Mesenchymal stem cell (in vitro differentiated cells and primary cell): ENCODE measurements at regions not wholly inside any gene's neighbourhood (a gene's known extent, or its start where the extent isn't known, plus 50 kb on each side); places are given as distances from the start of the nearest gene placed in this dataset.

Experiments used
- DNase-seq: peaks from one replicate; pipeline ENCODE4 v3.0.0-alpha.2; 2013
- H2AFZ ChIP-seq: one replicate; pipeline ENCODE4 v1.6.1; 2013; ENCODE audit warnings: low read depth, mild to moderate bottlenecking, control low read depth, inconsistent platforms, low read length, moderate library complexity
- H2AK5ac ChIP-seq: 2 replicates; pipeline ENCODE4 v1.6.1; 2013; ENCODE audit warnings: low read length, moderate library complexity, mild to moderate bottlenecking, inconsistent platforms; ENCODE audit not compliant: severe bottlenecking
- H2BK120ac ChIP-seq: one replicate; pipeline ENCODE4 v1.6.1; 2013; ENCODE audit warnings: low read depth, mild to moderate bottlenecking, inconsistent platforms, low read length, moderate library complexity
- H2BK12ac ChIP-seq, 2 experiments: one replicate each; pipeline ENCODE4 v1.6.1; 2013; ENCODE audit warnings: inconsistent platforms in 2 of 2, low read length in 2 of 2, mild to moderate bottlenecking in 2 of 2, moderate library complexity in 2 of 2, control low read depth in 1 of 2
- H2BK15ac ChIP-seq: one replicate; pipeline ENCODE4 v1.6.1; 2013; ENCODE audit warnings: mild to moderate bottlenecking, low read depth, inconsistent platforms; ENCODE audit not compliant: poor library complexity, severe bottlenecking
- H2BK5ac ChIP-seq: 2 replicates; pipeline ENCODE4 v1.6.1; 2013; ENCODE audit warnings: low read depth, mild to moderate bottlenecking, low read length, control low read depth, inconsistent platforms; ENCODE audit not compliant: poor library complexity, severe bottlenecking
- H3K14ac ChIP-seq, 2 experiments: one replicate each; pipeline ENCODE4 v1.6.1; 2013; ENCODE audit warnings: inconsistent platforms in 2 of 2, low read length in 2 of 2, control low read depth in 1 of 2, mild to moderate bottlenecking in 1 of 2, moderate library complexity in 1 of 2
- H3K18ac ChIP-seq, 2 experiments: one replicate each; pipeline ENCODE4 v1.6.1; 2013; ENCODE audit warnings: inconsistent platforms in 2 of 2, low read length in 2 of 2, control low read depth in 1 of 2, low read depth in 1 of 2, mild to moderate bottlenecking in 1 of 2
- H3K23ac ChIP-seq, 2 experiments: one replicate each; pipeline ENCODE4 v1.6.1; 2013; ENCODE audit warnings: inconsistent platforms in 2 of 2, low read length in 2 of 2, mild to moderate bottlenecking in 2 of 2, moderate library complexity in 2 of 2, control low read depth in 1 of 2
- H3K27ac ChIP-seq: 2 replicates; pipeline ENCODE4 v1.5.1; 2013; ENCODE audit warnings: mild to moderate bottlenecking, moderate library complexity, low read length, control low read depth, inconsistent platforms; ENCODE audit not compliant: poor library complexity, severe bottlenecking
- H3K27me3 ChIP-seq, 2 experiments: 2 replicates each; pipeline versions ENCODE4 v1.6.1 to v1.7.0; 2013; ENCODE audit warnings: low read length in 2 of 2, mild to moderate bottlenecking in 2 of 2, moderate library complexity in 2 of 2, control low read depth in 1 of 2, inconsistent platforms in 1 of 2; ENCODE audit not compliant: control insufficient read depth in 1 of 2, insufficient read depth in 1 of 2
- H3K36me3 ChIP-seq, 2 experiments: 2 replicates each; pipeline versions ENCODE4 v1.6.1 to v1.7.0; 2013; ENCODE audit warnings: low read length in 2 of 2, control low read depth in 1 of 2, inconsistent platforms in 1 of 2, low read depth in 1 of 2, mild to moderate bottlenecking in 1 of 2; ENCODE audit not compliant: insufficient read depth in 2 of 2, control insufficient read depth in 1 of 2
- H3K4ac ChIP-seq, 2 experiments: one replicate each; pipeline ENCODE4 v1.6.1; 2013; ENCODE audit warnings: inconsistent platforms in 2 of 2, low read length in 2 of 2, mild to moderate bottlenecking in 2 of 2, moderate library complexity in 2 of 2, control low read depth in 1 of 2, low read depth in 1 of 2
- H3K4me1 ChIP-seq: 2 replicates; pipeline ENCODE4 v1.6.1; 2013; ENCODE audit warnings: low read depth, low read length, control low read depth; ENCODE audit not compliant: control insufficient read depth, insufficient read depth
- H3K4me2 ChIP-seq: 2 replicates; pipeline ENCODE4 v1.6.1; 2013; ENCODE audit warnings: low read length, mild to moderate bottlenecking, inconsistent platforms; ENCODE audit not compliant: poor library complexity, severe bottlenecking
- H3K4me3 ChIP-seq, 2 experiments: 2 replicates each; pipeline versions ENCODE4 v1.5.1 to v1.7.0; 2013; ENCODE audit warnings: low read length in 2 of 2, mild to moderate bottlenecking in 2 of 2, control low read depth in 1 of 2, low read depth in 1 of 2; ENCODE audit not compliant: insufficient read depth in 1 of 2
- H3K79me1 ChIP-seq: replicated peaks from 2 replicates; pipeline ENCODE4 v1.6.1; 2013; ENCODE audit warnings: mild to moderate bottlenecking, control low read depth, low read length, inconsistent platforms; ENCODE audit not compliant: poor library complexity, severe bottlenecking
- H3K9ac ChIP-seq: 2 replicates; pipeline ENCODE4 v1.7.0; 2013; ENCODE audit warnings: mild to moderate bottlenecking, low read length, moderate library complexity
- H3K9me3 ChIP-seq: 2 replicates; pipeline ENCODE4 v1.7.0; 2013; ENCODE audit warnings: mild to moderate bottlenecking, low read length; ENCODE audit not compliant: control insufficient read depth
- H4K8ac ChIP-seq: one replicate; pipeline ENCODE4 v1.6.1; 2013; ENCODE audit warnings: inconsistent platforms, mild to moderate bottlenecking, low read length, moderate library complexity
- H4K91ac ChIP-seq: one replicate; pipeline ENCODE4 v1.6.1; 2013; ENCODE audit warnings: mild to moderate bottlenecking, low read length, inconsistent platforms
- WGBS: methylation state at CpG from one replicate; pipeline ENCODE4 v1.1.7; 2013; ENCODE audit warnings: mixed read lengths; 5-methylcytosine and 5-hydroxymethylcytosine counted together

DNA sequence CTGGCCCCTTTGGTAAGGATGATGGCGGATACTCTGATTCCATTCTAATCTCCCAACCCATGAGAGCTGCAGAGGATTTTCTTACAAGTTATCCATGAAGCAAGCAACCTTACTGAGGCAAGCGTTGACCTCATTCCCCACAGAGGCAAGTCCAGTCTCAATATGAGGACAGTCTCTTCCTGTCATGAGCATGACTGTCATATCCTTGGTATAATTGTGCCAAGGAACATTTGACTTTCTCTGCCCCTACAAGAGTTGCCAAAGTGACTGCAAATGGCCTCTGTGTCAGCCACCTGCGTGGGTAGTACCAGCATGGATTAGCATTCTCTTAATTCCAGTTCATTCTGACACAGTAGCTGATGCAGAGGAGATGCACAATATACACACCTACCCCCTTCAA, 71.2 kb upstream of the TMEM158 start:
- Histone ChIP-seq H2BK120ac (no peak overlapping the region), H3K9ac (no peak overlapping the region), H3K4me1 (no peaks in the 10 kb centered on the region), H3K18ac (no peak overlapping the region), H3K9me3 (peaks cover 25% of the 10 kb centered on the region), H2BK12ac (no peak overlapping the region), H3K4me2 (no peak overlapping the region), H3K79me1 (no peaks in the 10 kb centered on the region), H3K14ac (no peak overlapping the region), H2AK5ac (no peak overlapping the region), H3K23ac (no peak overlapping the region), H3K36me3 (no peaks in the 10 kb centered on the region), H4K8ac (no peak overlapping the region), H4K91ac (no peak overlapping the region), H3K27me3 (peaks cover 36 to 43% of the 10 kb centered on the region in 2 experiments), H3K4me3 (no peak overlapping the region), H3K27ac (no peak overlapping the region), H3K4ac (no peak overlapping the region), H2AFZ (no peak overlapping the region), H2BK5ac (no peak overlapping the region), H2BK15ac (no peak overlapping the region)
- WGBS = 75% methylated on average over 3 of the region's 3 CpGs
- no peak for DNase-seq

DNA sequence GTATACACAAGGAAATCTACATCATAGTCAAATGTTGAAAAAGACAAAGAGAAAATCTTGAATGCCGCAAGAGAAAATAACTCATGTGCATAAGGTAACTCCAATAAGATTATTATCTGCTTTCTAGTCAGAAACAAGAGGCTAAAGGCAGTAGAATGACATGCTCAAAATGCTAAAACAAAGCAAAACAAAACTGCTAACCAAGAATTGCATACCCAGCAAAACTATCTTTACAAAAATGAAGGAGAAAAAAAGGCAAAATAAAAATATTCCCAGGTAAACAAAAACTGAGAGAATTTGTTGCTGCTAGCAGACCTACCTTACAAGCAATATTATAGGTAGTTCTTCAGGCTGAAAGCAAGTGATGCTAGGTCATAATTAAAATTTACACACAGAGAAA, 76.4 kb upstream of the TMEM158 start:
- H3K36me3 ChIP-seq = no peaks in the 10 kb centered on the region
- H2BK15ac ChIP-seq = no peak overlapping the region
- H2BK120ac ChIP-seq = no peak overlapping the region
- H3K9me3 ChIP-seq = peaks cover 29% of the 10 kb centered on the region
- no peak overlapping the region for H3K23ac ChIP-seq
- H3K4me1 ChIP-seq = no peaks in the 10 kb centered on the region
- H4K91ac ChIP-seq = no peak overlapping the region
- H3K18ac ChIP-seq = no peak overlapping the region
- no peak overlapping the region for H3K4me3 ChIP-seq
- H3K14ac ChIP-seq = no peak overlapping the region
- H2BK12ac ChIP-seq = no peak overlapping the region
- no peak overlapping the region for H3K4ac ChIP-seq
- no peak overlapping the region for H3K27ac ChIP-seq
- no peaks in the 10 kb centered on the region for H3K79me1 ChIP-seq
- peaks cover 16 to 26% of the 10 kb centered on the region in 2 experiments for H3K27me3 ChIP-seq
- no CpG with 5 or more reads among the region's 1 CpG for WGBS
- H4K8ac ChIP-seq = no peak overlapping the region
- H2AK5ac ChIP-seq = no peak overlapping the region
- no peak overlapping the region for H3K4me2 ChIP-seq
- no peak overlapping the region for H2AFZ ChIP-seq
- no peak for DNase-seq
- no peak overlapping the region for H3K9ac ChIP-seq
- H2BK5ac ChIP-seq = no peak overlapping the region

DNA sequence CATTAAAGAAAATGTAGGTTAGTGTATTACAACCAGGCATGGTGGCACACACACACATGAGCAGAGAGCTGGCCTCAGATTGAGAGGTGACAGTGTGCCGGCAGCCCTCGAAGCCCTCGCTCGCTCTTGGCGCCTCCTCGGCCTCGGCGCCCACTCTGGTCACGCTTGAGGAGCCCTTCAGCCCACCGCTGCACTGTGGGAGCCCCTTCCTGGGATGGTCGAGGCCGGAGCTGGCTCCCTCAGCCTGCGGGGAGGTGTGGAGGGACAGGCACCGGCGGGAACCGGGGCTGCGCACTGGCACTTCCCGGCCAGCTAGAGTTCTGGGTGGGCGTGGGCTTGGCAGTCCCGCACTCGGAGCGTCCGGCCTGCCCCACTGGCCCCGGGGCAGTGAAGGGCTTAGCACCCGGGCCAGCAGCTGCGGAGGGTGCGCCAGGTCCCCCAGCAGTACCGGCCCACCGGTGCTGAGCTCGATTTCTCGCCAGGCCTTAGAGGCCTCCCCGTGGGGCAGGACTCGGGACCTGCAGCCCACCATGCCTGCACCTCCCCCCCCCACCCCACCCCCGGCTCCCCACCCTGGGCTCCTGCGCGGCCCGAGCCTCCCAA, 80.4 kb upstream of the TMEM158 start:
- H2BK120ac ChIP-seq = no peak overlapping the region
- no peak overlapping the region for H2AK5ac ChIP-seq
- no peak for DNase-seq
- no peak overlapping the region for H2BK5ac ChIP-seq
- H3K4me2 ChIP-seq = no peak overlapping the region
- no peak overlapping the region for H2BK15ac ChIP-seq
- no peaks in the 10 kb centered on the region for H3K79me1 ChIP-seq
- H3K9me3 ChIP-seq = peaks cover 14% of the 10 kb centered on the region
- H3K4me1 ChIP-seq = no peaks in the 10 kb centered on the region
- no peak overlapping the region for H3K27ac ChIP-seq
- H4K91ac ChIP-seq = no peak overlapping the region
- H3K23ac ChIP-seq = no peak overlapping the region
- WGBS = 95% methylated on average over 24 of the region's 37 CpGs
- H3K9ac ChIP-seq = no peak overlapping the region
- H3K36me3 ChIP-seq = no peaks in the 10 kb centered on the region
- H3K4ac ChIP-seq = no peak overlapping the region
- no peak overlapping the region for H3K4me3 ChIP-seq
- no peak overlapping the region for H2AFZ ChIP-seq
- H2BK12ac ChIP-seq = no peak overlapping the region
- no peak overlapping the region for H4K8ac ChIP-seq
- H3K14ac ChIP-seq = no peak overlapping the region
- no peak overlapping the region for H3K18ac ChIP-seq
- H3K27me3 ChIP-seq = peaks cover 16 to 33% of the 10 kb centered on the region in 2 experiments

DNA sequence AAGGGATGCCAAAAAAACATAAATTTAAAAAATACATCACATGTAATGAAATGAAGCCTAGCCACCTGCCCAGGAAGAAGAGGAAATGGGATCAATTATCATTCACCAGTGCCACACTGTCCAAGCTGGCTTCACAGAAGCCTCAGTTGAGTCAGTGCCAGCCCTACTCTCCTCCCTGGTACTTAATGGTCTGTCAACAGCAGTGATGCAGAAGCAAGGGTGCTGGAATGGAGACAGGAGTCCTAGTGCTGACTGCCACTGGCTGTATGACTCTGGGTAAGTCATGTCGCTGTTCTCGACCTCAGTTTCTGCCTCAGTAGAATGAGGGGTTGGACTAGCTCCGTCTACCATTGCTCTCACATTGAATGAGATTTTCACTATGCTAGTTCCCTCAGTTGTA, 78.5 kb upstream of the LARS2 start:
- no peaks in the 10 kb centered on the region for H3K79me1 ChIP-seq
- no peak overlapping the region for H3K18ac ChIP-seq
- no peak overlapping the region for H2BK5ac ChIP-seq
- no peak overlapping the region for H2BK12ac ChIP-seq
- H2BK120ac ChIP-seq = no peak overlapping the region
- no peak overlapping the region for H4K8ac ChIP-seq
- no peak overlapping the region for H4K91ac ChIP-seq
- H3K27me3 ChIP-seq = peaks cover 37 to 57% of the 10 kb centered on the region in 2 experiments
- H3K4me1 ChIP-seq = no peaks in the 10 kb centered on the region
- WGBS = 100% methylated on average over 2 of the region's 3 CpGs
- no peak overlapping the region for H3K23ac ChIP-seq
- no peak overlapping the region for H3K4me2 ChIP-seq
- no peak overlapping the region for H2AFZ ChIP-seq
- H3K27ac ChIP-seq = no peak overlapping the region
- peak overlapping the region in 1 of 2 experiments; percentile 39 for H3K14ac ChIP-seq
- H3K4ac ChIP-seq = no peak overlapping the region
- no peak for DNase-seq
- no peak overlapping the region for H3K9ac ChIP-seq
- H3K36me3 ChIP-seq = no peaks in the 10 kb centered on the region
- H2AK5ac ChIP-seq = no peak overlapping the region
- H2BK15ac ChIP-seq = no peak overlapping the region
- H3K4me3 ChIP-seq = no peak overlapping the region
- H3K9me3 ChIP-seq = peaks cover 14% of the 10 kb centered on the region
